ENCODE measurements at regions not wholly inside any gene's neighbourhood (a gene's known extent, or its start where the extent isn't known, plus 50 kb on each side); places are given as distances from the start of the nearest gene placed in this dataset.

- Histone ChIP-seq H3K9ac (ENCODE audit: insufficient read length) (no peak overlapping the region), H3K27ac (no peak overlapping the region), H3K36me3 (ENCODE audit: insufficient read depth, low read length) (no peaks in the 10 kb centered on the region), H3K9me3 (ENCODE audit: low read depth, low read length) (no peaks in the 10 kb centered on the region), H3K4me3 (no peak overlapping the region)
- DNase-seq (ENCODE audit: low read depth, low spot score): no peak
- TF ChIP-seq EZH2 (IDR thresholded peaks at IDR 0.05): no peak
- no peak for TF ChIP-seq FOXP2 (optimal IDR thresholded peaks at IDR 0.05; ENCODE audit: control extremely low read depth, extremely low read length, insufficient read depth)
- TF ChIP-seq POLR2AphosphoS5 (IDR thresholded peaks at IDR 0.05; ENCODE audit: borderline replicate concordance, low read depth, low read length): no peak
These were observed 111.6 kb downstream of the SNX5 start for GRCh38 chr20:17856837-17857605.

- Histone ChIP-seq H3K4me3 (no peak overlapping the region), H3K9ac (ENCODE audit: insufficient read length) (no peak overlapping the region), H3K9me3 (ENCODE audit: low read depth, low read length) (no peaks in the 10 kb centered on the region), H3K36me3 (ENCODE audit: insufficient read depth, low read length) (no peaks in the 10 kb centered on the region), H3K27ac (no peak overlapping the region)
- DNase-seq (ENCODE audit: low read depth, low spot score): no peak
- TF ChIP-seq EZH2 (IDR thresholded peaks at IDR 0.05): no peak
- TF ChIP-seq POLR2AphosphoS5 (IDR thresholded peaks at IDR 0.05; ENCODE audit: borderline replicate concordance, low read depth, low read length): no peak
- no peak for TF ChIP-seq FOXP2 (optimal IDR thresholded peaks at IDR 0.05; ENCODE audit: control extremely low read depth, extremely low read length, insufficient read depth)
These were observed 112.5 kb downstream of the SNX5 start for GRCh38 chr20:17856024-17856564.

GRCh38 chr20:17854307-17854903 lies 114.2 kb downstream of the SNX5 start:
- H3K27ac ChIP-seq: no peak overlapping the region
- H3K9me3 ChIP-seq (ENCODE audit: low read depth, low read length): no peaks in the 10 kb centered on the region
- TF ChIP-seq EZH2 (IDR thresholded peaks at IDR 0.05): no peak
- no peak overlapping the region for H3K9ac ChIP-seq (ENCODE audit: insufficient read length)
- DNase-seq (ENCODE audit: low read depth, low spot score): no peak
- no peaks in the 10 kb centered on the region for H3K36me3 ChIP-seq (ENCODE audit: insufficient read depth, low read length)
- no peak overlapping the region for H3K4me3 ChIP-seq

GRCh38 chr20:17852323-17852722 lies 116.3 kb downstream of the SNX5 start:
- DNase-seq (ENCODE audit: low read depth, low spot score): no peak
- H3K9me3 ChIP-seq (ENCODE audit: low read depth, low read length): no peaks in the 10 kb centered on the region
- TF ChIP-seq FOXP2 (optimal IDR thresholded peaks at IDR 0.05; ENCODE audit: control extremely low read depth, extremely low read length, insufficient read depth) (no peak), POLR2AphosphoS5 (IDR thresholded peaks at IDR 0.05; ENCODE audit: borderline replicate concordance, low read depth, low read length) (no peak)
- no peak overlapping the region for H3K9ac ChIP-seq (ENCODE audit: insufficient read length)
- H3K36me3 ChIP-seq (ENCODE audit: insufficient read depth, low read length): no peaks in the 10 kb centered on the region
- no peak overlapping the region for H3K27ac ChIP-seq
- no peak overlapping the region for H3K4me3 ChIP-seq

GRCh38 chr20:17850684-17851026 lies 117.9 kb downstream of the SNX5 start:
- TF ChIP-seq FOXP2 (optimal IDR thresholded peaks at IDR 0.05; ENCODE audit: control extremely low read depth, extremely low read length, insufficient read depth) (no peak), POLR2AphosphoS5 (IDR thresholded peaks at IDR 0.05; ENCODE audit: borderline replicate concordance, low read depth, low read length) (no peak), EZH2 (IDR thresholded peaks at IDR 0.05) (no peak)
- H3K4me3 ChIP-seq: no peak overlapping the region
- no peaks in the 10 kb centered on the region for H3K9me3 ChIP-seq (ENCODE audit: low read depth, low read length)
- H3K36me3 ChIP-seq (ENCODE audit: insufficient read depth, low read length): no peaks in the 10 kb centered on the region
- DNase-seq (ENCODE audit: low read depth, low spot score): no peak
- H3K9ac ChIP-seq (ENCODE audit: insufficient read length): no peak overlapping the region
- H3K27ac ChIP-seq: no peak overlapping the region

GRCh38 chr20:17849901-17850683 lies 118.5 kb downstream of the SNX5 start:
- TF ChIP-seq FOXP2 (optimal IDR thresholded peaks at IDR 0.05; ENCODE audit: control extremely low read depth, extremely low read length, insufficient read depth): no peak
- TF ChIP-seq EZH2 (IDR thresholded peaks at IDR 0.05): no peak
- no peak for TF ChIP-seq POLR2AphosphoS5 (IDR thresholded peaks at IDR 0.05; ENCODE audit: borderline replicate concordance, low read depth, low read length)
- Histone ChIP-seq H3K9ac (ENCODE audit: insufficient read length) (no peak overlapping the region), H3K36me3 (ENCODE audit: insufficient read depth, low read length) (no peaks in the 10 kb centered on the region), H3K4me3 (no peak overlapping the region), H3K9me3 (ENCODE audit: low read depth, low read length) (no peaks in the 10 kb centered on the region), H3K27ac (no peak overlapping the region)
- no peak for DNase-seq (ENCODE audit: low read depth, low spot score)

GRCh38 chr20:17849138-17849900 lies 119.3 kb downstream of the SNX5 start:
- no peaks in the 10 kb centered on the region for H3K9me3 ChIP-seq (ENCODE audit: low read depth, low read length)
- no peak overlapping the region for H3K27ac ChIP-seq
- DNase-seq (ENCODE audit: low read depth, low spot score): no peak
- H3K9ac ChIP-seq (ENCODE audit: insufficient read length): no peak overlapping the region
- TF ChIP-seq FOXP2 (optimal IDR thresholded peaks at IDR 0.05; ENCODE audit: control extremely low read depth, extremely low read length, insufficient read depth) (no peak), POLR2AphosphoS5 (IDR thresholded peaks at IDR 0.05; ENCODE audit: borderline replicate concordance, low read depth, low read length) (no peak)
- H3K36me3 ChIP-seq (ENCODE audit: insufficient read depth, low read length): no peaks in the 10 kb centered on the region
- H3K4me3 ChIP-seq: no peak overlapping the region

Measured in SK-N-MC (cell line).